Tibial nerve (tissue), 4 donors: ENCODE measurements at regions not wholly inside any gene's neighbourhood (a gene's known extent, or its start where the extent isn't known, plus 50 kb on each side); places are given as distances from the start of the nearest gene placed in this dataset.

Source experiments
- EP300 ChIP-seq, 2 donors: sonication (generic); formaldehyde crosslinking; IDR thresholded peaks; one replicate each; pipeline ENCODE4 v1.6.1; 2017; ENCODE audit warnings: antibody characterized with exemption in 2 of 2, mild to moderate bottlenecking in 1 of 2
- POLR2A ChIP-seq, 2 donors: fragments of 450-650 bp; IDR thresholded peaks; one replicate each; pipeline ENCODE4 v1.6.1; 2017; ENCODE audit warnings: antibody characterized with exemption in 2 of 2, mild to moderate bottlenecking in 2 of 2, moderate library complexity in 2 of 2
- TF ChIP-seq, protein P1 (sequence below), 5 experiments: fragments of 200-600 bp in 3 of 5; fragments of 450-650 bp in 2 of 5; sonication (generic) in 3 of 5; IDR thresholded peaks; one replicate each; pipeline ENCODE4 v1.5.1; 2016 to 2019; ENCODE audit warnings: antibody characterized with exemption in 5 of 5, mild to moderate bottlenecking in 3 of 5, moderate library complexity in 2 of 5

DNA sequence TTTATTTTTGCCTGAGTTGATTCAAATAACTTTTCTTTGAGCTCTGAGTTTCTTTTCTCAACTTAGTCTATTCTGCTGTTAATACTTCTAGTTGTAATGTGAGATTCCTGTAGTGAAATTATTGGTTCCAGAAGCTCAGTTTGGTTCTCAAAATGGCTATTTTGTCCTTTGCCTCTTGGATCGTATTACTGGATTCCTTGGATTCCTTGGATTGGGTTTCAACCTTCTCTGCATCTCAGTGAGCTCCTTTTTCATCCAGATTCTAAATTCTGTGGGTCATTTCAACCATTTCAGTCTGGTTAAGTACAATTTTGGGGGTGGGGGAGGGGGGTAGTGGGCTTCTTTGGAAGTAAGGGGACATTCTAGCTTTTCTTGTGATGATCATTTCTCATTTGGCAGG lies 341.1 kb upstream of the CNTN5 start:
- TF ChIP-seq EP300 (IDR thresholded peaks at IDR 0.05) (no peak), POLR2A (IDR thresholded peaks at IDR 0.05) (no peak)
- TF ChIP-seq, protein P1, sequence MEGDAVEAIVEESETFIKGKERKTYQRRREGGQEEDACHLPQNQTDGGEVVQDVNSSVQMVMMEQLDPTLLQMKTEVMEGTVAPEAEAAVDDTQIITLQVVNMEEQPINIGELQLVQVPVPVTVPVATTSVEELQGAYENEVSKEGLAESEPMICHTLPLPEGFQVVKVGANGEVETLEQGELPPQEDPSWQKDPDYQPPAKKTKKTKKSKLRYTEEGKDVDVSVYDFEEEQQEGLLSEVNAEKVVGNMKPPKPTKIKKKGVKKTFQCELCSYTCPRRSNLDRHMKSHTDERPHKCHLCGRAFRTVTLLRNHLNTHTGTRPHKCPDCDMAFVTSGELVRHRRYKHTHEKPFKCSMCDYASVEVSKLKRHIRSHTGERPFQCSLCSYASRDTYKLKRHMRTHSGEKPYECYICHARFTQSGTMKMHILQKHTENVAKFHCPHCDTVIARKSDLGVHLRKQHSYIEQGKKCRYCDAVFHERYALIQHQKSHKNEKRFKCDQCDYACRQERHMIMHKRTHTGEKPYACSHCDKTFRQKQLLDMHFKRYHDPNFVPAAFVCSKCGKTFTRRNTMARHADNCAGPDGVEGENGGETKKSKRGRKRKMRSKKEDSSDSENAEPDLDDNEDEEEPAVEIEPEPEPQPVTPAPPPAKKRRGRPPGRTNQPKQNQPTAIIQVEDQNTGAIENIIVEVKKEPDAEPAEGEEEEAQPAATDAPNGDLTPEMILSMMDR (IDR thresholded peaks at IDR 0.05): no peak
